WTC11 (cell line): ENCODE measurements at regions not wholly inside any gene's neighbourhood (a gene's known extent, or its start where the extent isn't known, plus 50 kb on each side); places are given as distances from the start of the nearest gene placed in this dataset.

ENCODE experiments used
- CTCF ChIP-seq: fragments of 200-600 bp; IDR thresholded peaks from 2 replicates; pipeline ENCODE4 v1.8.0; 2022; ENCODE audit warnings: antibody characterized with exemption
- SP1 ChIP-seq: sonication (generic); formaldehyde crosslinking; conservative IDR thresholded peaks from 2 replicates; pipeline ENCODE4 v1.8.1; 2022; ENCODE audit warnings: missing genetic modification reagents
- TEAD4 ChIP-seq: sonication (generic); formaldehyde crosslinking; IDR thresholded peaks from 2 replicates; pipeline ENCODE4 v1.8.0; 2022; ENCODE audit warnings: mild to moderate bottlenecking, missing genetic modification reagents
- ZNF263 ChIP-seq: sonication (generic); formaldehyde crosslinking; IDR thresholded peaks from 2 replicates; pipeline ENCODE4 v1.8.1; 2022; ENCODE audit warnings: low read depth, mild to moderate bottlenecking, moderate library complexity, missing genetic modification reagents
- ZNF512 ChIP-seq: sonication (generic); formaldehyde crosslinking; IDR thresholded peaks from 2 replicates; pipeline ENCODE4 v1.8.1; 2022; ENCODE audit warnings: missing genetic modification reagents, borderline replicate concordance

GRCh38 chr3:134704556-134704955 lies 53.7 kb upstream of the KY start:
- TF ChIP-seq CTCF (no peak), SP1 (CRISPR knock-in tag) (no peak), ZNF263 (CRISPR knock-in tag) (no peak), ZNF512 (CRISPR knock-in tag) (no peak), TEAD4 (CRISPR knock-in tag) (no peak)
